Vagina (tissue), 2 donors: ENCODE measurements at regions not wholly inside any gene's neighbourhood (a gene's known extent, or its start where the extent isn't known, plus 50 kb on each side); places are given as distances from the start of the nearest gene placed in this dataset.

Source experiments
- DNase-seq, 2 donors: peaks; one replicate each; pipeline ENCODE4 v3.0.0-alpha.2; 2017; ENCODE audit errors: extremely low spot score in 2 of 2
- H3K27ac ChIP-seq: fragments of 200-600 bp; sonication (generic); one replicate; pipeline ENCODE4 v1.5.1; 2019
- H3K27me3 ChIP-seq: fragments of 200-600 bp; sonication (generic); one replicate; pipeline ENCODE4 v1.5.1; 2019
- H3K36me3 ChIP-seq, 2 donors: fragments of 200-600 bp; sonication (generic); one replicate each; pipeline ENCODE4 v1.5.1; 2017 to 2019
- H3K4me1 ChIP-seq: fragments of 200-600 bp; sonication (generic); one replicate; pipeline ENCODE4 v1.5.1; 2019
- H3K4me3 ChIP-seq, 2 donors: fragments of 200-600 bp; sonication (generic); 1 replicate in 1 of 2; 2 replicates in 1 of 2; pipeline ENCODE4 v1.5.1; 2016 to 2019
- H3K9me3 ChIP-seq: fragments of 200-600 bp; sonication (generic); one replicate; pipeline ENCODE4 v1.5.1; 2019
- CTCF ChIP-seq, 3 experiments: fragments of 450-650 bp in 2 of 3; fragments of 200-600 bp in 1 of 3; sonication (generic) in 1 of 3; IDR thresholded peaks; one replicate each; pipeline ENCODE4 v1.5.1; 2017 to 2019; ENCODE audit warnings: antibody characterized with exemption in 3 of 3, mild to moderate bottlenecking in 2 of 3, moderate library complexity in 2 of 3
- POLR2A ChIP-seq, 2 donors: fragments of 450-650 bp; IDR thresholded peaks; one replicate each; pipeline ENCODE4 v1.6.1; 2017; ENCODE audit warnings: antibody characterized with exemption in 2 of 2, mild to moderate bottlenecking in 2 of 2, moderate library complexity in 2 of 2
- POLR2AphosphoS5 ChIP-seq, 2 donors: sonication (generic); formaldehyde crosslinking; IDR thresholded peaks; one replicate each; pipeline ENCODE4 v1.9.0; 2017; ENCODE audit warnings: antibody characterized with exemption in 2 of 2, mild to moderate bottlenecking in 2 of 2, low read depth in 1 of 2; ENCODE audit not compliant: insufficient read depth in 1 of 2
- intact Hi-C: fragments of 100-400 bp; cut with DNase I; formaldehyde crosslinking; loops from one replicate; pipeline ENCODE4 v1.15.1; 2023

DNA sequence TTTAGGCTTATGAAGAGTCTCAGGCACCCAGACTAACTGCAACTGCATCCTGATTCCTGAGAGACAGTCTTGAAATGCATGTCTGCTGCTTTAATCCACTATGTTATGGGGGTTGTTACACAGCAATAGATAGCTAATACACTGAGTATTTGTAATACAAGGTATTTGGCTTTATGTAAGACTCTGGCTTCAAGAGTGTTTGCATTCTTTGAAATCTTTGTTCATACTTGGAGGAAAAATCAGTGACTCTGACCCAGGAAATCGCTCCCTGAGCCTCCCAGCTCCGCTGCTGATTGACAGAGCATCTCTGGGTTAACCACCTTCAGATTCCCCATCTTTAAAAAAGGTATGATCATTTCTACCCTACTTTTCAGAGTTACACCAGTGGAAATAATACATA, 133.9 kb downstream of the MTPAP start:
- TF ChIP-seq POLR2A (IDR thresholded peaks at IDR 0.05) (no peak), POLR2AphosphoS5 (IDR thresholded peaks at IDR 0.05; ENCODE audit: insufficient read depth in 1 of 2, low read depth in 1 of 2) (no peak), CTCF (IDR thresholded peaks at IDR 0.05) (no peak)

GRCh38 chr10:30210296-30210695, 138.8 kb downstream of the MTPAP start:
- intact Hi-C loops = no loop called here

More for the DNA sequence above, 133.9 kb downstream of the MTPAP start:
- no peak overlapping the region for H3K4me3 ChIP-seq
- no peaks in the 10 kb centered on the region for H3K9me3 ChIP-seq
- H3K36me3 ChIP-seq = no peaks in the 10 kb centered on the region
- no peaks in the 10 kb centered on the region for H3K4me1 ChIP-seq
- intact Hi-C loops = no loop called here
- H3K27ac ChIP-seq = no peak overlapping the region
- H3K27me3 ChIP-seq = no peaks in the 10 kb centered on the region
- DNase-seq = no peak

DNA sequence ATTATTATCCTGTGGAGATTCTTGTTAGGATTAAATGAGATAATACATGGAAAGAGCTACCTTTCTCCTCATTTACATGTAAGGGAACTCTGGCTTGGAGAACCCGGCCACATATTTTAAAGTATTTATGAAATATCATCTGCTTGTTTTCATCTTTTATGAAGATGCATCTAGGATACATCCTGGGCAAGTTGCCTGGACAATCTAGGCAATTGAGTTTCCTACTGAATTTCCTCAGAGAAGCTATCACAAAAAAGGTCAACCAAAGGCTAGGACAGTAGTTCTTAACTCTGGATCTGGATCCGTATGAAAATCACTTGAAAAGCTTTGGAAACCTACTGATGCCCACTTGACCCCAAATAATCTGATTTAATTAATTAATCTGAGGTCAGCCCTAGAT, 140.7 kb downstream of the MTPAP start:
- Histone ChIP-seq H3K4me3 (no peak overlapping the region), H3K36me3 (no peaks in the 10 kb centered on the region), H3K9me3 (no peaks in the 10 kb centered on the region), H3K27me3 (no peaks in the 10 kb centered on the region), H3K4me1 (no peaks in the 10 kb centered on the region), H3K27ac (no peak overlapping the region)
- DNase-seq = no peak
- TF ChIP-seq POLR2A (IDR thresholded peaks at IDR 0.05) (no peak), CTCF (IDR thresholded peaks at IDR 0.05) (no peak), POLR2AphosphoS5 (IDR thresholded peaks at IDR 0.05; ENCODE audit: insufficient read depth in 1 of 2, low read depth in 1 of 2) (no peak)
- intact Hi-C loops = no loop called here

More at GRCh38 chr10:30210296-30210695, 138.8 kb downstream of the MTPAP start:
- TF ChIP-seq POLR2A (IDR thresholded peaks at IDR 0.05) (no peak), CTCF (IDR thresholded peaks at IDR 0.05) (no peak), POLR2AphosphoS5 (IDR thresholded peaks at IDR 0.05; ENCODE audit: insufficient read depth in 1 of 2, low read depth in 1 of 2) (no peak)
- Histone ChIP-seq H3K36me3 (no peaks in the 10 kb centered on the region), H3K4me3 (no peak overlapping the region), H3K9me3 (no peaks in the 10 kb centered on the region), H3K4me1 (no peaks in the 10 kb centered on the region), H3K27ac (no peak overlapping the region), H3K27me3 (no peaks in the 10 kb centered on the region)
- no peak for DNase-seq

GRCh38 chr10:30207485-30208052, 141.5 kb downstream of the MTPAP start:
- Histone ChIP-seq H3K27me3 (no peaks in the 10 kb centered on the region), H3K4me1 (no peaks in the 10 kb centered on the region), H3K27ac (no peak overlapping the region), H3K4me3 (no peak overlapping the region), H3K36me3 (no peaks in the 10 kb centered on the region), H3K9me3 (no peaks in the 10 kb centered on the region)
- intact Hi-C loops = no loop called here
- TF ChIP-seq CTCF (IDR thresholded peaks at IDR 0.05) (no peak), POLR2AphosphoS5 (IDR thresholded peaks at IDR 0.05; ENCODE audit: insufficient read depth in 1 of 2, low read depth in 1 of 2) (no peak)
- DNase-seq = no peak

DNA sequence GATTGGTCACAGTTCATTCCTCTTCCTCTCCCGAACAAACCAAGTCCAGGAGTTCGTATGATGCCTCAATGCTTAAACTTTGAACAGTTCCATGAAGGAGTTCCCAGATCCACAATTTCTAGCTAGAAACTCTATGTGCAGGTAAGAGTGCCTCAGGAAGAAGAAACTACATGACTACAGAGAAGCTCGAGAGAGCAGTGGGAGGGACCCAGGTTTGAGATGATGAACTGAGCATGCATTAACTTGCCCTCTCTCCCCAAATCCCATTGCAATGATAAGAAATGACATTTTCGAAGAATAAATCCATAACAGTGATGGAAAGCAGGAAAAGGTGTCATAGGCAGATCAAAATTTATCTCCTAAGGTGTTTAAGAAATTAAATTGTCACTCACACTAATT, 140.6 kb upstream of the JCAD start:
- TF ChIP-seq POLR2A (IDR thresholded peaks at IDR 0.05) (no peak), CTCF (IDR thresholded peaks at IDR 0.05) (no peak), POLR2AphosphoS5 (IDR thresholded peaks at IDR 0.05; ENCODE audit: insufficient read depth in 1 of 2, low read depth in 1 of 2) (no peak)
- Histone ChIP-seq H3K27ac (no peak overlapping the region), H3K27me3 (no peaks in the 10 kb centered on the region), H3K9me3 (no peaks in the 10 kb centered on the region), H3K4me1 (no peaks in the 10 kb centered on the region), H3K36me3 (no peaks in the 10 kb centered on the region), H3K4me3 (no peak overlapping the region)
- no peak for DNase-seq
- intact Hi-C loops = no loop called here
